Cardiac muscle cell (in vitro differentiated cells and primary cell): ENCODE measurements at regions not wholly inside any gene's neighbourhood (a gene's known extent, or its start where the extent isn't known, plus 50 kb on each side); places are given as distances from the start of the nearest gene placed in this dataset.

Source experiments
- DNase-seq, 2 donors: peaks; one replicate each; pipeline versions ENCODE4 v3.0.0 to v3.0.0-alpha.2; 2010 to 2017; ENCODE audit warnings: low read depth in 1 of 2, low spot score in 1 of 2
- H3K27ac ChIP-seq: fragments of 200-600 bp; sonication (generic); 2 replicates; pipeline ENCODE4 v1.5.1; 2016
- H3K27me3 ChIP-seq: fragments of 200-600 bp; sonication (generic); 2 replicates; pipeline ENCODE4 v1.6.0; 2016; ENCODE audit warnings: control low read depth
- H3K36me3 ChIP-seq: fragments of 200-600 bp; sonication (generic); 2 replicates; pipeline ENCODE4 v1.5.1; 2016; ENCODE audit warnings: control low read depth
- H3K4me1 ChIP-seq: fragments of 200-600 bp; sonication (generic); 2 replicates; pipeline ENCODE4 v1.8.1; 2017; ENCODE audit warnings: low read depth, mild to moderate bottlenecking, mixed run types
- H3K4me3 ChIP-seq: fragments of 200-600 bp; sonication (generic); 2 replicates; pipeline ENCODE4 v1.5.1; 2016; ENCODE audit warnings: mild to moderate bottlenecking
- H3K9me3 ChIP-seq: fragments of 200-600 bp; sonication (generic); 2 replicates; pipeline ENCODE4 v1.5.1; 2017; ENCODE audit warnings: low read depth, mild to moderate bottlenecking, control low read depth
- TF ChIP-seq, protein P1 (sequence below): IDR thresholded peaks from 2 replicates; pipeline ENCODE4 v1.5.1; 2012; ENCODE audit warnings: low read depth, mild to moderate bottlenecking, low read length

DNA sequence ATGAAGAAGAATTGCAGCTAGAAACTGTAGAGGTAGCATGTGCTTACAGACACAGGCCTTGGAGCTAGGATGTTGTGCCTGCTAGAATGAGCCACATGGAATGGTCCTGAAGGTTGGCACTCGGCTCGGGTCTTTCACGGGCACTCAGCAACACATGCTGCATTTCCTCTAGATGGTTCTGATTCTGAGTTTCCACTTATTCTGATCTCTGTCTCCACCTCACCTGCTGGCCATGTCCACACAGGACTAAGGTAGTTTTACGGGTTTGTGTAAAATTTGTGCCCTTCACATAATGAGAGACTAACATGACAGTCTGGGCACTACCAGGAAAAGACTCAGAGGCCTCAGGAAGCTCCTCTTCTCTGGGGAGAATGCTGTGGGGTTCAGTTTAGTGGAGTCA is 444.8 kb upstream of the MKI67 start:
- TF ChIP-seq, protein P1, sequence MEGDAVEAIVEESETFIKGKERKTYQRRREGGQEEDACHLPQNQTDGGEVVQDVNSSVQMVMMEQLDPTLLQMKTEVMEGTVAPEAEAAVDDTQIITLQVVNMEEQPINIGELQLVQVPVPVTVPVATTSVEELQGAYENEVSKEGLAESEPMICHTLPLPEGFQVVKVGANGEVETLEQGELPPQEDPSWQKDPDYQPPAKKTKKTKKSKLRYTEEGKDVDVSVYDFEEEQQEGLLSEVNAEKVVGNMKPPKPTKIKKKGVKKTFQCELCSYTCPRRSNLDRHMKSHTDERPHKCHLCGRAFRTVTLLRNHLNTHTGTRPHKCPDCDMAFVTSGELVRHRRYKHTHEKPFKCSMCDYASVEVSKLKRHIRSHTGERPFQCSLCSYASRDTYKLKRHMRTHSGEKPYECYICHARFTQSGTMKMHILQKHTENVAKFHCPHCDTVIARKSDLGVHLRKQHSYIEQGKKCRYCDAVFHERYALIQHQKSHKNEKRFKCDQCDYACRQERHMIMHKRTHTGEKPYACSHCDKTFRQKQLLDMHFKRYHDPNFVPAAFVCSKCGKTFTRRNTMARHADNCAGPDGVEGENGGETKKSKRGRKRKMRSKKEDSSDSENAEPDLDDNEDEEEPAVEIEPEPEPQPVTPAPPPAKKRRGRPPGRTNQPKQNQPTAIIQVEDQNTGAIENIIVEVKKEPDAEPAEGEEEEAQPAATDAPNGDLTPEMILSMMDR, result no peak
- Histone ChIP-seq H3K4me1 (no peaks in the 10 kb centered on the region), H3K4me3 (no peak overlapping the region), H3K27ac (no peak overlapping the region), H3K9me3 (no peaks in the 10 kb centered on the region), H3K27me3 (no peaks in the 10 kb centered on the region), H3K36me3 (no peaks in the 10 kb centered on the region)
- no peak for DNase-seq

DNA sequence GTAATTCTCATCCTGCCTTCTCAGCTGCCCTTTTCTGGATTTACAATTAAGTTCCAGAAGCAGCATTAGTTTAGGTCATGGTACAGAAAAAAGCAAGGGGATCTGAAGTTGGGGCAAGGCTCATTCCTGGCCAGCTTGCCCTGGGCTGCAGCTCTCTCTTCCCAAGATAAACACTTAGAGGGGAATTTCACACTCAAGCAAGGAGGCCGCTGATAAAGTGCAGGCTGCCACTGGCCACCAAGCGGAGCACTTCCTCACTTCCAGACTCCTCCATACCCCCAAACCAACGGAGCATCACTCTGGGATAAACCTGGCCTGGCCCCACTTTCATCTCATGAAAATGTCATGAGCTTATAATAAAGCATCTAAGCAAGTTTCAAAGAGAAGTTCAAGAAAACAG is 445.5 kb upstream of the MKI67 start:
- DNase-seq, result peak in 1 of 2 donors; percentile 64

DNA sequence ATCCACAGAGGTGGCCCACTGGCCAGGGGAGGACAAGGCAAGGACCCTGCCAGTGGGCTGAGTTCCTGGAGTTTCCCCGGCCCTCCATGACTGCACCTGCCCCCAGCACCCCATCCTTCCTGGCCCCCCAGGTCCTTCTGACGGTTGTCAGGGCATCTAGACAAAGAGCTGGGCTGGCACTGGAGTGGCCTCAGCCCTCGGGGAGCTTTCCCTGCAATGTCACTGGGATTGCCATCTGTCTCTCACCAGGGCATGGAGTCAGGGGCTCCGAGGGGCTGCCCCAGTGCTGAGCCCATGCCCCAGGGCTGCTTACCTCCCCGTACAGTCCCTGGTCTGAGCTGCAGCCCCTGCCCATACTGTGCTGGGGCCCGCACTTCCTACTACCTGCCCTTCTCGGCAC is 446.5 kb upstream of the MKI67 start:
- H3K9me3 ChIP-seq, result no peaks in the 10 kb centered on the region
- no peaks in the 10 kb centered on the region for H3K27me3 ChIP-seq
- TF ChIP-seq, protein P1, result no peak
- H3K4me3 ChIP-seq, result no peak overlapping the region
- no peak for DNase-seq
- H3K4me1 ChIP-seq, result no peaks in the 10 kb centered on the region
- H3K27ac ChIP-seq, result no peak overlapping the region
- H3K36me3 ChIP-seq, result no peaks in the 10 kb centered on the region

More for the DNA sequence above, 445.5 kb upstream of the MKI67 start:
- Histone ChIP-seq H3K36me3 (no peaks in the 10 kb centered on the region), H3K27ac (no peak overlapping the region), H3K9me3 (no peaks in the 10 kb centered on the region), H3K4me3 (no peak overlapping the region), H3K4me1 (no peaks in the 10 kb centered on the region), H3K27me3 (no peaks in the 10 kb centered on the region)
- TF ChIP-seq, protein P1, result no peak

- Histone ChIP-seq H3K36me3 (no peaks in the 10 kb centered on the region), H3K4me1 (no peaks in the 10 kb centered on the region), H3K27ac (no peak overlapping the region), H3K27me3 (no peaks in the 10 kb centered on the region), H3K4me3 (no peak overlapping the region), H3K9me3 (no peaks in the 10 kb centered on the region)
- TF ChIP-seq, protein P1, result no peak
- DNase-seq, result no peak
These were observed 447.1 kb upstream of the MKI67 start for GRCh38 chr10:128573281-128573845.

GRCh38 chr10:128573986-128574385 is 447.8 kb upstream of the MKI67 start:
- no peak for DNase-seq
- Histone ChIP-seq H3K27ac (no peak overlapping the region), H3K4me1 (no peaks in the 10 kb centered on the region), H3K27me3 (no peaks in the 10 kb centered on the region), H3K4me3 (no peak overlapping the region), H3K9me3 (no peaks in the 10 kb centered on the region), H3K36me3 (no peaks in the 10 kb centered on the region)
- TF ChIP-seq, protein P1, result no peak
